ENCODE measurements at regions not wholly inside any gene's neighbourhood (a gene's known extent, or its start where the extent isn't known, plus 50 kb on each side); places are given as distances from the start of the nearest gene placed in this dataset.

GRCh38 chr5:74549384-74549783 is 91.1 kb downstream of the ENC1 start:
- no peak for DNase-seq (ENCODE audit: low spot score)
- Histone ChIP-seq H3K36me3 (no peaks in the 10 kb centered on the region), H3K4me3 (no peak overlapping the region), H3K27ac (no peak overlapping the region), H3K4me1 (ENCODE audit: control insufficient read depth in 1 of 2, low read depth in 2 of 2) (no peaks in the 10 kb centered on the region), H3K9me3 (no peaks in the 10 kb centered on the region), H3K27me3 (replicated peaks; ENCODE audit: insufficient read depth) (no peaks in the 10 kb centered on the region)
- ATAC-seq (ENCODE audit: insufficient number of reproducible peaks, low FRiP score, low read depth) = no peak
- no peak for TF ChIP-seq CTCF (IDR thresholded peaks at IDR 0.05)

- no peak overlapping the region for H3K27ac ChIP-seq
- ATAC-seq (ENCODE audit: insufficient number of reproducible peaks, low FRiP score, low read depth) (no peak), DNase-seq (ENCODE audit: low spot score) (no peak)
- H3K4me3 ChIP-seq = no peak overlapping the region
- H3K27me3 ChIP-seq (replicated peaks; ENCODE audit: insufficient read depth) = no peaks in the 10 kb centered on the region
- no peak for TF ChIP-seq CTCF (IDR thresholded peaks at IDR 0.05)
- no peaks in the 10 kb centered on the region for H3K36me3 ChIP-seq
- no peaks in the 10 kb centered on the region for H3K9me3 ChIP-seq
- peaks cover 6 to 8% of the 10 kb centered on the region in 2 donors for H3K4me1 ChIP-seq (ENCODE audit: control insufficient read depth in 1 of 2, low read depth in 2 of 2)
These were observed 93.7 kb downstream of the ENC1 start for GRCh38 chr5:74546796-74547195.

- DNase-seq (ENCODE audit: low spot score) = no peak
- no peak for ATAC-seq (ENCODE audit: insufficient number of reproducible peaks, low FRiP score, low read depth)
- H3K36me3 ChIP-seq = no peaks in the 10 kb centered on the region
- no peak for TF ChIP-seq CTCF (IDR thresholded peaks at IDR 0.05)
- no peak overlapping the region for H3K27ac ChIP-seq
- H3K4me3 ChIP-seq = no peak overlapping the region
- H3K9me3 ChIP-seq = no peaks in the 10 kb centered on the region
- H3K27me3 ChIP-seq (replicated peaks; ENCODE audit: insufficient read depth) = no peaks in the 10 kb centered on the region
- peaks cover 6 to 8% of the 10 kb centered on the region in 2 donors for H3K4me1 ChIP-seq (ENCODE audit: control insufficient read depth in 1 of 2, low read depth in 2 of 2)
These were observed 95.7 kb downstream of the ENC1 start for GRCh38 chr5:74544811-74545210.

- no peak for TF ChIP-seq CTCF (IDR thresholded peaks at IDR 0.05)
- H3K4me3 ChIP-seq = peak overlapping the region; percentile 8
- H3K9me3 ChIP-seq = no peaks in the 10 kb centered on the region
- peak overlapping the region; percentile 49 to 57 for H3K27ac ChIP-seq
- ATAC-seq (ENCODE audit: insufficient number of reproducible peaks, low FRiP score, low read depth) (peak; percentile 46), DNase-seq (ENCODE audit: low spot score) (peak; percentile 39)
- H3K36me3 ChIP-seq = no peaks in the 10 kb centered on the region
- peaks cover 6 to 12% of the 10 kb centered on the region in 2 donors for H3K4me1 ChIP-seq (ENCODE audit: control insufficient read depth in 1 of 2, low read depth in 2 of 2)
- no peaks in the 10 kb centered on the region for H3K27me3 ChIP-seq (replicated peaks; ENCODE audit: insufficient read depth)
These were observed 97.1 kb downstream of the ENC1 start for GRCh38 chr5:74543162-74543995.

- no peaks in the 10 kb centered on the region for H3K36me3 ChIP-seq
- no peak for ATAC-seq (ENCODE audit: insufficient number of reproducible peaks, low FRiP score, low read depth)
- no peak for TF ChIP-seq CTCF (IDR thresholded peaks at IDR 0.05)
- peaks cover 9 to 21% of the 10 kb centered on the region in 2 donors for H3K4me1 ChIP-seq (ENCODE audit: control insufficient read depth in 1 of 2, low read depth in 2 of 2)
- no peak for DNase-seq (ENCODE audit: low spot score)
- no peak overlapping the region for H3K4me3 ChIP-seq
- no peaks in the 10 kb centered on the region for H3K27me3 ChIP-seq (replicated peaks; ENCODE audit: insufficient read depth)
- no peak overlapping the region for H3K27ac ChIP-seq
- H3K9me3 ChIP-seq = no peaks in the 10 kb centered on the region
These were observed 98.0 kb downstream of the ENC1 start for GRCh38 chr5:74542482-74542881.

Data from thoracic aorta (tissue), 2 donors.